ENCODE measurements at regions not wholly inside any gene's neighbourhood (a gene's known extent, or its start where the extent isn't known, plus 50 kb on each side); places are given as distances from the start of the nearest gene placed in this dataset.

GRCh38 chr9:12993466-12993865 lies 218.6 kb downstream of the LURAP1L start:
- Histone ChIP-seq H3K27ac (ENCODE audit: low read depth in 2 of 2, low read length in 1 of 2) (no peak overlapping the region), H3K79me2 (ENCODE audit: insufficient read depth) (no peaks in the 10 kb centered on the region), H3K4me1 (ENCODE audit: control insufficient read depth in 1 of 2, insufficient read depth in 2 of 2, low read depth in 1 of 2, low read length in 1 of 2) (no peaks in the 10 kb centered on the region; a peak in 1 of 4 replicates), H3K36me3 (replicated peaks in 1 of 2; ENCODE audit: control insufficient read depth in 1 of 2, insufficient read depth in 2 of 2, low read length in 1 of 2) (no peaks in the 10 kb centered on the region), H3K9me3 (no peaks in the 10 kb centered on the region), H3K4me2 (no peak overlapping the region), H2AFZ (ENCODE audit: low read depth) (no peak overlapping the region), H3F3A (replicated peaks; ENCODE audit: insufficient read depth) (no peaks in the 10 kb centered on the region), H4K20me1 (ENCODE audit: insufficient read depth) (no peaks in the 10 kb centered on the region), H3K9me2 (no peaks in the 10 kb centered on the region), H3K27me3 (ENCODE audit: insufficient read depth) (no peaks in the 10 kb centered on the region), H3K9ac (no peak overlapping the region), H3K4me3 (ENCODE audit: low read depth in 2 of 2, low read length in 1 of 2) (no peak overlapping the region)
- TF ChIP-seq RFX5 (IDR thresholded peaks at IDR 0.05; ENCODE audit: low read length) (no peak), SMC3 (IDR thresholded peaks at IDR 0.05; ENCODE audit: low read depth, low read length) (no peak), RAD21 (IDR thresholded peaks at IDR 0.05; ENCODE audit: low read length) (no peak)
- TF ChIP-seq, protein P1, sequence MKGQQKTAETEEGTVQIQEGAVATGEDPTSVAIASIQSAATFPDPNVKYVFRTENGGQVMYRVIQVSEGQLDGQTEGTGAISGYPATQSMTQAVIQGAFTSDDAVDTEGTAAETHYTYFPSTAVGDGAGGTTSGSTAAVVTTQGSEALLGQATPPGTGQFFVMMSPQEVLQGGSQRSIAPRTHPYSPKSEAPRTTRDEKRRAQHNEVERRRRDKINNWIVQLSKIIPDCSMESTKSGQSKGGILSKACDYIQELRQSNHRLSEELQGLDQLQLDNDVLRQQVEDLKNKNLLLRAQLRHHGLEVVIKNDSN (IDR thresholded peaks at IDR 0.05; ENCODE audit: borderline replicate concordance, low read depth) = no peak
- ChIA-PET CTCF (interaction anchor here (1.0 to 1.8 kb wide), 2 partner anchors 15 to 291 kb away, joined by 3 to 5 read pairs; no protein-coding TSS in a partner anchor), POLR2A (no interaction called here)
- DNase-seq = no peak
- WGBS (ENCODE audit: low lambda C conversion rate) = 48% methylated on average over 2 of the region's 2 CpGs

- Histone ChIP-seq H3K27me3 (ENCODE audit: insufficient read depth) (no peaks in the 10 kb centered on the region), H3K36me3 (replicated peaks in 1 of 2; ENCODE audit: control insufficient read depth in 1 of 2, insufficient read depth in 2 of 2, low read length in 1 of 2) (no peaks in the 10 kb centered on the region), H3K4me2 (no peak overlapping the region), H2AFZ (ENCODE audit: low read depth) (0 out of 2 replicates have a peak overlapping the region, but pooled peaks have one; percentile 29), H3F3A (replicated peaks; ENCODE audit: insufficient read depth) (no peaks in the 10 kb centered on the region), H4K20me1 (ENCODE audit: insufficient read depth) (no peaks in the 10 kb centered on the region), H3K9me3 (no peaks in the 10 kb centered on the region), H3K4me1 (ENCODE audit: control insufficient read depth in 1 of 2, insufficient read depth in 2 of 2, low read depth in 1 of 2, low read length in 1 of 2) (no peaks in the 10 kb centered on the region; a peak in 1 of 4 replicates), H3K9ac (no peak overlapping the region), H3K27ac (ENCODE audit: low read depth in 2 of 2, low read length in 1 of 2) (no peak overlapping the region), H3K4me3 (ENCODE audit: low read depth in 2 of 2, low read length in 1 of 2) (no peak overlapping the region), H3K79me2 (ENCODE audit: insufficient read depth) (no peaks in the 10 kb centered on the region), H3K9me2 (no peaks in the 10 kb centered on the region)
- ChIA-PET CTCF (interaction anchor here (1.1 kb wide), 1 partner anchor 14 kb away, joined by 4 read pairs; no protein-coding TSS in a partner anchor), POLR2A (no interaction called here)
- TF ChIP-seq YY1 (IDR thresholded peaks at IDR 0.05; ENCODE audit: low read depth) (no peak), RXRA (IDR thresholded peaks at IDR 0.05; ENCODE audit: borderline replicate concordance, low read depth) (no peak), NRF1 (IDR thresholded peaks at IDR 0.05; ENCODE audit: low read depth, low read length) (no peak), USF2 (IDR thresholded peaks at IDR 0.05; ENCODE audit: borderline replicate concordance, low read depth, low read length) (no peak), SIN3A (IDR thresholded peaks at IDR 0.05; ENCODE audit: borderline replicate concordance, low read depth, low read length) (no peak), JUND (IDR thresholded peaks at IDR 0.05) (no peak), ZBTB33 (IDR thresholded peaks at IDR 0.05; ENCODE audit: borderline replicate concordance, low read depth) (no peak), FOXM1 (IDR thresholded peaks at IDR 0.05; ENCODE audit: low read depth) (no peak), EZH2phosphoT487 (IDR thresholded peaks at IDR 0.05; ENCODE audit: borderline replicate concordance, low read depth) (no peak), FOXJ3 (CRISPR knock-in tag; IDR thresholded peaks at IDR 0.05) (no peak), ELF1 (IDR thresholded peaks at IDR 0.05) (no peak), NFIC (IDR thresholded peaks at IDR 0.05; ENCODE audit: borderline replicate concordance) (no peak), CHD2 (IDR thresholded peaks at IDR 0.05; ENCODE audit: low read length, partially characterized antibody) (no peak), TCF12 (IDR thresholded peaks at IDR 0.05) (no peak), SMC3 (IDR thresholded peaks at IDR 0.05; ENCODE audit: low read depth, low read length) (no peak)
- TF ChIP-seq, protein P2, sequence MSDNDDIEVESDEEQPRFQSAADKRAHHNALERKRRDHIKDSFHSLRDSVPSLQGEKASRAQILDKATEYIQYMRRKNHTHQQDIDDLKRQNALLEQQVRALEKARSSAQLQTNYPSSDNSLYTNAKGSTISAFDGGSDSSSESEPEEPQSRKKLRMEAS (IDR thresholded peaks at IDR 0.05; ENCODE audit: low read depth) = no peak
- TF ChIP-seq, protein P3, sequence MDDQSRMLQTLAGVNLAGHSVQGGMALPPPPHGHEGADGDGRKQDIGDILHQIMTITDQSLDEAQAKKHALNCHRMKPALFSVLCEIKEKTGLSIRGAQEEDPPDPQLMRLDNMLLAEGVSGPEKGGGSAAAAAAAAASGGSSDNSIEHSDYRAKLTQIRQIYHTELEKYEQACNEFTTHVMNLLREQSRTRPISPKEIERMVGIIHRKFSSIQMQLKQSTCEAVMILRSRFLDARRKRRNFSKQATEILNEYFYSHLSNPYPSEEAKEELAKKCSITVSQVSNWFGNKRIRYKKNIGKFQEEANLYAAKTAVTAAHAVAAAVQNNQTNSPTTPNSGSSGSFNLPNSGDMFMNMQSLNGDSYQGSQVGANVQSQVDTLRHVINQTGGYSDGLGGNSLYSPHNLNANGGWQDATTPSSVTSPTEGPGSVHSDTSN (IDR thresholded peaks at IDR 0.05) = no peak
- WGBS (ENCODE audit: low lambda C conversion rate) = 31% methylated on average over 3 of the region's 3 CpGs
- no peak for DNase-seq
Observed at GRCh38 chr9:12997009-12997408, 222.2 kb downstream of the LURAP1L start.
